GM19438 (cell line): ENCODE measurements at regions not wholly inside any gene's neighbourhood (a gene's known extent, or its start where the extent isn't known, plus 50 kb on each side); places are given as distances from the start of the nearest gene placed in this dataset.

Experiments
- ATAC-seq: cut with Tn5 transposase; IDR thresholded peaks from one replicate; pipeline ENCODE4 v1.9.1; 2021; ENCODE audit warnings: low read depth; ENCODE audit not compliant: unreplicated experiment

DNA sequence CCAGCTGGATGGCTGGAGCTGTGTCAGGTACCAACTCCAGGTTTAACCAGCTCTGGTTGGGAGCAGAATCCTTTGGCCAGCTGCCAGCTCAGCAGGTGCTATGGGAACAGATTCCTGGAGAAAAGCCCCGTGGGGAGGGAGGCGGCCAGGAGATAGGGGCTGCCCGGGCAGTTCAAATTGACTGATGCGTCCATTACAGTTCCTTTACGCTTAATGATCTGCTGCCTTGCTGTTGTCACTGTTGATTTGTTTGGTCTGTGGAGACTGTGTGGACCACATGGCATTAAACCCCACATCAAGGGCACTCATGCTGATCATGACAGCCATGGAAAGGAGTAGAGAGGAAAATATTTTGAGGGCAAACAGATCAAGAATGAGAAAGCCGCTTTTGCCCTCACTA is 200.0 kb downstream of the TSN start:
- no peak for ATAC-seq

DNA sequence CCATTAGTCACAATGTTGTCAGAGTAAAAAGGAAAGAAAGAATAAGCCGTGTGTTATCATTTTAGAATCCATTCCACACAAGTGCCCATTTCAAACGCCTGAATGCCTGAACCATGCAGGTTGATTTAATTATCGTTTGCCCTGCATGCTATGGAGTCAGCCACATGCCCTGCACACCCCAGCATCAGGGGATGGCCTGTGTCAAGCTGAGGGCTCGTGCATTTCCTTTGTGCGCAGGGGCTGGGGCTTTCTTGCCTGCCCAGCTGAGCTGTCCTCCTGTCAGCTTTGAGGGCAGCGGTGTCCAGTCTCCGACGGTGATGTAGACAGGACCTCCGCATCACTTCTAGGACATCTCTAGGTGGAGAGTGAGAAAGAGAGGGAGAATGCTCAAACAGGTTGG is 200.4 kb downstream of the TSN start:
- ATAC-seq, result no peak

DNA sequence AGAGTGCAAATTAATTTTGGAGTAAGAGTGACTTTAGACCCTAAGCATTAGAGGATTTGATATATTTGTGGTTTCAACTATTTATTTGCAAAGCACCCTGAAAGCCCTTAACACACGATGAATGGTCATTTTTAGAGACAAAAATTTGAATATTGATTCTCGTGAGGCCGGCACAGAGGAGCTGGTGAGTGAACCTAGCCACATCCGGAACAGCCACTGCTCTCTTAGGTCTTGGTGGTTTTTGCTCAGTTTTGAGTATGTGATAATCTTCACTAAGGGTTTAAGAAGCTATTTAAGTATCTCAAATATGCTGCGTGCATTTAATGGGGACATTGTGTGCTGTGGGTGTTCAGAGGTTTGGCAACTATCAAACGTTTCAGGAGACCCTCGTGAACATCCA is 204.8 kb downstream of the TSN start:
- ATAC-seq, result no peak

DNA sequence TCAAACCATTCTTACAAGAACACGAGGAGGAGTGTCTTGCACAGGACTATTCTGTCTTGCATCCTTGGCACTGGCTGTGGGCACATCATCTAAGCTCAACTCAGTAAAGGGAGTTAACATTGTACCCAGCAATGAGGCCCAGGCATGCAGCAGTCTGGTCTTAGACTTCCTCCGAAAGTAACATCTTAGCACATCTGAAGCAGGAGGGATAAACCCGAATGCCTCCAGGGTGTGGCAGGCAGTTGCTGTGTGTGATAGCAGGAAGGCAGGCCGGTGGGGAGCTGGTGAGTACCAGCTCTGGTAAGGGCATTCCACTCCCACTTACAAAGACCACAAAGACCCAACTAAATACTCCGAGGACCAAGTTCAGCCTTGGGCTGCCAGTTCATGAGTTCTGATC is 206.3 kb downstream of the TSN start:
- no peak for ATAC-seq

DNA sequence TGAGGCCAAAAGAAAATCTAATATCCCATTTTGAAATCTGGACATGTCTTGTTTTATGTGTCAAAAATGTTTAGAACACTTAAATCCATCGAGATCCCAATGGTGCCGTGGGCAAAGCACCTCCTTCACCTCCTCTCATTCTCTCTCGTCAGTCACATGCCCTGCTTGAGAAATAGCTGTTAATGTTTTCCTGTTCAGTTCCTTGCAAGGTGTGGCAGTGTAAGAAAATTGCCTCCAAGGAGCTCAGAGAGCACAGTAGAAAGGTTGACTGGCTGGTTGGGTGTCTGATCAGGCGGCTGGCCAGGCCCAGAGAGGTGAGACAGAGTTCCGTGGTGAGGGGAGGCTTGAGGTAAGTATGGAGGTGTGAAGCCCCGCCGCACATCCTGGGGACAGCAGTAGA is 210.2 kb downstream of the TSN start:
- ATAC-seq, result no peak

DNA sequence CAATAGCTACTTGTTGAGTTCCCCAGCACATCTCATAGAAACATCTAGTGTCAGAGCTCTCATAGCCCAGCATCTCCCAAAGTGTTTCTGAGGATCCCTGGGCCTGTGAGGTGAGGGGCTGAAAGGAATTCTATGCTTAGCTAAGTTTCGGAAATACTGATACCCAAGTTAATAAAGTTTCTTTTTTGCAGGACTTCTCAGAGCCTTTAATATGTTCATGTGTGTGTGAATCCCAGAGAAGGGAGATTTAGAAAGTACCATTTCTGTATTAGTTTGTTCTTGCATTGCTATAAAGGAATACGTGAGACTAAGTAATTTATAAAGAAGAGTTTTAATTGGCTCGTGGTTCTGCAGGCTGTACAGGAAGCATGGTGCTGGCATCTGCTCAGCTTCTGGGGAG is 211.2 kb downstream of the TSN start:
- ATAC-seq, result no peak

DNA sequence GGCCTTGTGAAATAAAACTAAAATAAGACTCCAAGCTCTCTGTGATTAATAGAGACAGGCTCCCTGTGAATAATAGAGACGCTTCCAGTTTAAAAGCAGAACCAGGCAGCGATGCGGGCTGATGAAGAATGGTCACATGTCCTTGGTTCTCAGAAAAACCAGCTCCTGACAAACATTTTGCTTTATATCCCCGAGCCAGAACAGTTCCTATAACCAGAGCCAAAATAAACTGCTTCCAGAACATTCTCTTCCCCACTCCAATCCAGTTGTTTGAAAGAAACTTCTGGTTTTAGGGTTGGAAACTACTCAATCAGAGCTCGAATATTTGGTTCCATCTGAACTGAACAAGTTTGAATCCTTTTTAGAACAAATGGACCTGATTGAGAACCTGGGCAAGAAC is 213.7 kb downstream of the TSN start:
- ATAC-seq, result no peak

DNA sequence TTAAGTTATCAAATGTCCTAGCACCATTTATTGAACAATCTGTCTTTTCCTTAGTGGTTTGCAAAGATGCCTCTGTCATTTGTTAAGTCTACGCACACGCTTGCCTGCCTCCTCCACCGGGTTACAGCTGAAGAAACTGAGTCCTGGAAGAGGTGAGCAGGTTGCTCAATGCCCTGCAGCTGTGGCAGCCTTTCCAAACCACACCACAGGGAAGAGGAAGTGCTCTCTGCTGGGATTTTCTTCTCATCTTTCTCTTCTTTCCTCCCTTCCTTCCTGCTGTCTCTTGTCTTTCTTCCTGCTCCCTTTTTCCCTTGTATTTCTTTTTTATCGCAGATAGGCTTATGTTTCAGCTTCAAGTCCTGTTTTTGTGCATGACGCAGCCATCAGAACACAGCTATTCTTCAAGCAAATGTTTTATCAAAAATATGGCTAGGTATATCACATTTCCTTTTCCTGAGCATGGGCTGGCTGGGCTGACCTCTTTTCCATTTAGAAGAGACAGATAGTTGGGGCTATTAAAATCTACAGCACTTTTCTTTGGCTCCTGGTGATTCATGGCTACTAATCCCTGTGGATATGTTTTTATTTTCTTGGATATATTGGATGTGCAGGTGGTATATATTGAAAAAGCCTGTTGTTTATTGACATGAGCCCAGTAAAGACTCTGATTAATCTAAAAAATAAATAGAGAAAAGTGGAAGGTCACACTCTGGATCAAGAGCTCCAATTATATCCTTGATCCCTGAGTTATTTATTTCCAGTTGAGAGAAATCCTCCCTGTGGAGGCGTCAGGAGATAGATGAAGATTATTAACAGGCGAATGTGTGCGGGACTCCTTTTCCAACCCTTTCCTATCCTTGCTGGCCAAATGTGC is 214.6 kb downstream of the TSN start:
- no peak for ATAC-seq

DNA sequence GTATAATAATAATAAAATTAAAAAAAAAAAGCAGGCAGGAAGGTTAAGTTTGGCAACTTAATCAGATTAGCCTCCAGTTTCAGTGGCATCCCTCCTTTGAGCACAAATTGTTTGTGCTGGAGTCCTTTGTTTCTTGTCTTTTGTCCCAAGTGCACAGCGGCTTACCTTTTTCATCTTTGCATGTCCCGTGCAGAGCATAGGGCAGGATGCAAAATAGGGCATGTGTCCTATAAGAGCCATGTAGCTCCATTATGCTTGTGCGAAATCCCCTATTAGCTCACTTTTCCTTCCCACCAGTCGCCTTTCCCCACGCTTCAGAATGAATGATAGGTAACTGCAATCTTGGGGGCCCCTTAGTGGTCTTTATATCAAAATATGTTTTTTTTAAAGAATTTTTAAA is 216.8 kb downstream of the TSN start:
- ATAC-seq, result no peak

DNA sequence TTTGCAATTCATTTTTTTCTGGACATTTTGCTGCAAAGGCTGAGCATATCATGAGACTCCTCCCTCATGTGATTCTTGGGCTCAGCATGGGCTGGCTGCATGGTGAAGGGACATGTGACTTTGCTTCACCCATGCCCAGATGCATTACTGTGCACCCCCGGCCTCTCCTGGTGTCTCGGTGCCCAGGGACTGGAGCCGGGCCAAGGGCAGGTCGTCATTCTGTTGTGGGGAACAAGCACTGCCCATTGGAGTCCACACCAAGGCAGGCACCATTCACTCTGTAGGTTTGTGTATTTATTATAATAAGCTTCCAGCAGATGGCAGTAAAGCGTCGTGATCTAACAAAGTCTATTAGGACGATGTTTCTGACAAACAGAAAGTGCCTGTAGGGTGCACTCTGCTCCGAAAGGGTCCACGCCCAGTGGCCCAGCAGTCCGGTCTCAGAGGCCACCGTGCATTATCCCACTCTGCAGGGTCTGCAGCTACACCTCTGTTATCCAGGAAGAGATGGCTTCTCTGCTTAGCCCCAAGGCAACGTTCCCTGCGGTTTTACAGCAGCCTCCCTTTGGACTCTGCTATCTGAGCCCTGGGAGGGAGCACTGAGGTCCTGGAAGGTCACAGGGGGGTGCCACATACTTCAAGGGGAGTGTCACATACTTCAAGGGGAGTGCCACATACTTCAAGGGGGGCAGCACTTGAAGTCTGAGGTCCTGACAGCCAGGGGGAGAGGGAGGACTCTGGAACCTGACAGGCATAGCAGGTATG is 219.6 kb downstream of the TSN start:
- peak; percentile 99 for ATAC-seq

DNA sequence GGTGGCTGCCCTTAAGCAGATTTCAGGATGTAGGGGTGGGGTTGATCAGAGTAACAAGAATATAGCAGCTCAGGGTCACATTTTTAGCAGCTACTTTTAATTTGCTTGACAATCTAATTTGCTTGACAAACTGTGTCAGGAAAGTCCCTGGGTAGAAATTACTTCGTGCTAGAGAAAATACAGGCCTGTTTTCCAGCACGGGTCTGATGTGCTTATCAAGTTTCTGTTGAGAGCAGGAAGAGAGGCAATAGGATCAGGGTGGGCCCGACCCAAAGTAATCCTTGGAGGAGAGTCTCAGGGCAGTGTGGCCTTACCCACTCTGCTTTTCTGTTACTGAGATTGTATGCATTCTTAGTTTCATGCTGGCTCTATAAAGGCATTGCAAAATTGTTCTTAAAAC is 221.5 kb downstream of the TSN start:
- no peak for ATAC-seq

DNA sequence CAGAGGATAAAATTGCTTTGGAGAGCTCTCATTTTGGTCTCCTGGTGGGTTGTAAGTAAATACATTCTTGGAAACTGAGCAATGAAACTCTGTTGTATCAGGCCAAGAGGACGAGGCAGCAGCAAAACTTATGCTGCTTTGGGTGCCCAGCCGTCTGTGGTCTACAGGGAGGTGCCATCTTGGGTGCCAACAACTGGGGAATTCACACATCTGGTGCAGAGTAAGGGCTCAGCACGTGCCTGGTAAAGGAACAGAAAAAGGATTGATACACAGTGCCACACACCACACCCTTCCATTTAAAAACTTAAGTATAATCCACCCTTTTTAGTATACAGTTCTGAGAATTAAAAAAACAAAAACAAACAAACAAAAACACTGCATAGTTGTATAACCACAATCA is 221.9 kb downstream of the TSN start:
- ATAC-seq, result no peak

DNA sequence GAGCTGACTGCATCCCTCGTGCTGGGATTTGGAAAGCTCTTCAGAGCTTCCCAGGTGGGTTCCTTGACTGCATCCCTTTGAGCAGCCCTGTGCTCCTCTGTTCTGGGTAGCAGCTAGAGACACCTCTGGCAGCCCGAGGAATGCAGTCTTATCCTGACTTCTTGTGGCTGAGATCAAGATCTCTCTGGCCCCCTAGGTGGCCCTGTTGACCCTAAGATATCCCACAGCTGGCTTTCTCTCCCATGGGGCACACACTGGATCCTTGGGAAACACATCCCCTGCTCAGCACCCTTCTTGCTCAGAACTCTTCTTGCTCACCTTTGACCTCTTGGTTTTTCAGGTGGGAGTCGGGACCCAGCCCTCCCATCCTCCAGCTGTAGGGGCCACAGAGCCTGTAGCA is 237.2 kb downstream of the TSN start:
- no peak for ATAC-seq

DNA sequence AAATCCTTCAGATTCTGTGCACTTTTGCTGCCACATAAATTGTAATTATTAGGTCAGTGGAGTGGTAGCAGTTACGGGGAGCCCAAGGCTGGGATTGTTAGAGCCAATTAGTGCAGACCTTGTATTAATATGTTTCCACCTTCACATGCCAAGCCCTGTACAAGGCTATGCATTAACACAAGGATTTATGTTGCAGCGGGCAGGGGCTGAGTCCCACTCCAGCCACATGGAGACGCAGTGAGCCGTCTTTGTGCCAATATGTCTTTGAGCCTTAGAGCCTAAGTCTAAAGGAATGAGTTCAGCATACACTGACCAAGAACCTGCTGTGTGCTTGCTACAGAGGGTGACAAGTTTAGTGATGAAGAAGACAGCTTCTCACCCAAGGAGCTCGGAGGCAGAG is 238.2 kb downstream of the TSN start:
- ATAC-seq, result no peak

DNA sequence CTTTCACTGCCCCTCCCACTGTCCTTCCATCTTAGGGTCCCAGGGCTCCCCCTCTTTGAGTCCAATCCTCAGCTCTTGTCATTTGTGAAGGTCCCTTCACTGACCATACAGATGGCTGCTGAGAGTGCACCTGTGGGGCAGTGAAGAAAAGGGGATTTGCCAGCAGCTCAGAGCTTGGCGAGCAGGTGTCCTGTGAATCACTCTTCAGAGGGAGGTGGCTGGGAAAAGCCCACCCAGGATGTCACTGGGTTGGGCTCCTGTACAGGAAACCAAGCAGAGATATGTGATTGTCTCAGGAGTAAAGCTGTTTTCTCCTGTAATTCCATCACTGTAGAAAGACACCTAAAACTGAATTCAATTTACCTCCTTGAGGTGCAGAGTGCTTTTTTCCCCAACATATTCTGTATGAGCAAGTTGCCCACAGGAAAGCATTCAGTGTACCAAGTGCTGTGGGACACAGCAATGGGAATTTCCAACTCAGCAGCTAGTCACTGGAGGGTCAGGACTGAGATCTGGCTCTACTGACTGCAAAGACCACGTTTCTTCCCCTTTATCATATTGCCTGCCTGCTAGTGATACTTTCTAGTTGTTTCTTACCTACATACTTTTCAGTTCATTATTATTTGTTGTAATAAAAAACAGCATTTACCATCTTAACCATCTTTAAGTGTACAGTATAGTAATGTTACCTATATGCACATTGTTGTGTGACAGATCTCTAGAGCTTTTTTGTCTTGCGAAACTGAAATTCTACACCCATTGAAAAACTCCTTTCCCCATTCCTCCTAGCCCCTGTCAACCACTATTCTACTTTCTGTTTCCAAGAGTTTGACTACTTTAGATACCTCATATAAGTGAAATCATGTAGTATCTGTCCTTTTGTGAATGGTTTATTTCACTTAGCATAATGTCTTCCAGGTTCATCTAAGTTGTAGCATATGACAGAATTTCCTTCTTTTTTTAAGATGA is 239.1 kb downstream of the TSN start:
- no peak for ATAC-seq

DNA sequence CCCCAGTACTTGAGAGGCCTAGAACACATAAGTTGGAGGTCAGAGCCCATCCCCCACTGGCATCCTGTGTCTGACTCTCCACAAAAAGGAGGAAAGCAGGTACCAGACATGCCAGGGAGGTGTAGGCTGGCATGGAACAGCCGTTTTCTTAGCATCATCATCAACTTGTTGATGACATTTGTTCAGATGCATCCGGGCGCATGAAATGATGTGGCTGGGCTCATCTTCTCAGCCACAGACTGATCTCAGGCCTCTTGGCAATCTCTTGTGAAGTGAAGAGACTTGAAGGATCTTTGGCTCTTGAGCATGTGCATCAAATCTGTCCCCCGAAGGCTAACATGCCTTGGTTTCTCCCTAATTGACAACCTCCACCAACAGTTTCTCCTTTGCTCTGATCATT is 243.3 kb downstream of the TSN start:
- ATAC-seq, result no peak

DNA sequence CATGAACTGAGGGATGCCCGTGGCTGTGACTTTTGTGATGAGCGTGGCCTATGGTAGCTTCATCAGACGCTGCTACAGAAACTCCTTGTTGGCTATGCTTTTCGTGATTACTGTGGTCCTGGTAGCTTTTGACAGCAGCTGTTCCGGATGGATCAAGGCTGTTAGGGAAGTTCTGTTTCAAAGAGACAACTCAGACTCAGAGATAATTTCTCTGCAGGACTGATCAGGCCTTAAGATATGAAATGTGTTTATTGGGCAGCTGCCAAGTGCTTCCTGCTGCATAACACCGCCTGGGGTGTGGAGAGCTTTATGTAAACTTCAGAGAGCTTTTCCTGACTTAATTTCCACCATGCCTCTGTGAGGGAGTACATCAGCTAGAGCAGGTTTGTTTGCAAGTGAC is 243.8 kb downstream of the TSN start:
- ATAC-seq, result no peak

DNA sequence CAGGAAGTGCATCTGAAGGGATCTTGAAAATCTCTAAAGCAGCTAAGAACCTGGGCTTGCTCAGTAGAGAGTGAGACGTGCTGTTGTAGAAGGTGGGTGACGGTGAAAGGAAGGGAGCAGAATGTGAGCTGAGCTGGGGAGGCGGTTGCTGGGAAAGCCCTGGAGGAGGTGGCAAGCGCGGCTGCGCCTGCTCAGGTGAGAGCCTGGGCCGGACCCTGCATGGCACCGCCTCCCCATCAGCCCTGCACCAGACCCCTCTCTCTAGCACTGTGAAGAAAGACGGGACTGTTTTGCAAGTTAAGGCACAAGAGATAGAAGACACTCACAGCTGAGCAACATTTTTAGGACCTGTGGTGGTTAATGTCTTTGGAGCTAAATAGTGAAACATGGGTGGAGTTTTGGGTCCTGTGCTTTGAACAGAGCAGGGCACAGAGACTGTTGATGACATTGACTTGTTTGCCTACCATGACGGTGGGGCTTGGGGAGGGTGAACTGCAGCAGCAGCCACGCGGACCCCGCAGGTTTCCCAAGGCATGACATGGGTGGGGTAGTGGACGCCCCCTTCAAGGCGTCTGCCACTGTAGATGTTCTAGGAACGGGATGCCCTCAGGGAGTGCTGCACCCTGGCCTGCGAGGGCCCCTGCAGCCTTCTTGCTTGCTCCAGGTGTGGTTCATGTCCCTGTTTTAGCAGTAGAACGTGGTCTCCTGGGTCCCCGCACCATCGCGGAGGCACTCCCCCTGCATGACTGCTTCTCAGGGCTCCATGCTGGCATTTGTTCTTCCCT is 245.3 kb downstream of the TSN start:
- ATAC-seq, result no peak

DNA sequence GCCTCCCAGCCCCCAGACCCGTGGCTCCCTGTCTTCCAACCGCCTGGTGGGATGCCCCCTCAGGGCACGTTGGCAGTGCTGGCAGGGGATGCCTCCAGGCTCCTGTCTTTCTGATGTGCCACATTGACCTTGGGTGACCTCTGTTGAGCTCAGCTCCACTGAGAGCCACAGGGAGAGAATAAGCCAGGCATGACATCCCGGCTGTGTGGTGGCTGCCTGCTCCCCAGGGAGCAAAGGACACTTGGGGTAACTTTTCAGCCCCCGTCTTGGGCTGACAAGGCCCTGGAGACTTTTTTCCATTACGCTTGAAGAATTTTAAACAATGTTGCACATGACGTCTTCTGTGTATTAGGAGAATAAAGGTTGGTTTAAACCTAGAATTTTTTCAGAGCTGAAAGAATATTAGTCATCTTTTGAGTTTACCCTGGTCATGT is 246.0 kb downstream of the TSN start:
- no peak for ATAC-seq
